Right atrium auricular region (tissue), 2 donors: ENCODE measurements at regions not wholly inside any gene's neighbourhood (a gene's known extent, or its start where the extent isn't known, plus 50 kb on each side); places are given as distances from the start of the nearest gene placed in this dataset.

ENCODE experiments used
- DNase-seq: peaks from one replicate; pipeline ENCODE4 v3.0.0-alpha.2; 2019; ENCODE audit warnings: low spot score
- H3K27ac ChIP-seq, 2 donors: fragments of 200-600 bp; sonication (generic); 1 replicate in 1 of 2; 2 replicates in 1 of 2; pipeline ENCODE4 v1.5.1; 2016 to 2019
- H3K27me3 ChIP-seq, 2 donors: fragments of 200-600 bp; sonication (generic); one replicate each; pipeline versions ENCODE4 v1.5.1 to v1.6.0; 2017 to 2019
- H3K36me3 ChIP-seq: fragments of 200-600 bp; sonication (generic); one replicate; pipeline ENCODE4 v1.5.1; 2016
- H3K4me1 ChIP-seq, 2 donors: fragments of 200-600 bp; sonication (generic); one replicate each; pipeline versions ENCODE4 v1.5.1 to v1.6.0; 2017 to 2019
- H3K4me3 ChIP-seq, 2 donors: fragments of 200-600 bp; sonication (generic); 1 replicate in 1 of 2; 2 replicates in 1 of 2; pipeline ENCODE4 v1.5.1; 2017 to 2019; ENCODE audit warnings: mild to moderate bottlenecking in 1 of 2, moderate library complexity in 1 of 2
- H3K9me3 ChIP-seq, 2 donors: fragments of 200-600 bp; sonication (generic); one replicate each; pipeline ENCODE4 v1.5.1; 2019
- TF ChIP-seq, protein P1 (sequence below), 2 donors: fragments of 200-600 bp; sonication (generic); IDR thresholded peaks; one replicate each; pipeline ENCODE4 v1.5.1; 2019; ENCODE audit warnings: antibody characterized with exemption in 2 of 2

DNA sequence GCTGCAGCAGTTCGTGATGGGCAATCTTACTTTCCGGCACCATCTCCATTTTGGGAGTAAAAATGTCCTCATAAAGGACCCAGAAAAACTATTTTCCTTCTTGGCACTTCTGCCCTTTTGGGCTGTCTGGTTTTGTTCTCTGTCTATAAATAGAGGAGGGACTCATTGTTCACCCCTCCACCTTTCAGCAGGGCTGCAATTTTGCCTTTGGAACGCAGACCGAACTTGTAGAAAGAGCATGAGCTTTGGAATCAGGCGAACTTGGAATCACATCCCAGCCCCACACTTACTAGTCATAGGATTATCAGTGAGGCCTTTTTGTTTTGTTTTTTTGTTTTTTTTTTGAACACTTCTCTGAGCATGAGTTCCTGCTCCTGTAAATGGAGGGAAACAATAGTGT, 178.1 kb upstream of the IL12B start:
- Histone ChIP-seq H3K27me3 (no peaks in the 10 kb centered on the region), H3K4me3 (no peak overlapping the region), H3K4me1 (peaks cover 0 to 33% of the 10 kb centered on the region in 2 donors), H3K27ac (peak overlapping the region; percentile 80 to 85), H3K36me3 (no peaks in the 10 kb centered on the region), H3K9me3 (no peaks in the 10 kb centered on the region)
- no peak for DNase-seq
- TF ChIP-seq, protein P1, sequence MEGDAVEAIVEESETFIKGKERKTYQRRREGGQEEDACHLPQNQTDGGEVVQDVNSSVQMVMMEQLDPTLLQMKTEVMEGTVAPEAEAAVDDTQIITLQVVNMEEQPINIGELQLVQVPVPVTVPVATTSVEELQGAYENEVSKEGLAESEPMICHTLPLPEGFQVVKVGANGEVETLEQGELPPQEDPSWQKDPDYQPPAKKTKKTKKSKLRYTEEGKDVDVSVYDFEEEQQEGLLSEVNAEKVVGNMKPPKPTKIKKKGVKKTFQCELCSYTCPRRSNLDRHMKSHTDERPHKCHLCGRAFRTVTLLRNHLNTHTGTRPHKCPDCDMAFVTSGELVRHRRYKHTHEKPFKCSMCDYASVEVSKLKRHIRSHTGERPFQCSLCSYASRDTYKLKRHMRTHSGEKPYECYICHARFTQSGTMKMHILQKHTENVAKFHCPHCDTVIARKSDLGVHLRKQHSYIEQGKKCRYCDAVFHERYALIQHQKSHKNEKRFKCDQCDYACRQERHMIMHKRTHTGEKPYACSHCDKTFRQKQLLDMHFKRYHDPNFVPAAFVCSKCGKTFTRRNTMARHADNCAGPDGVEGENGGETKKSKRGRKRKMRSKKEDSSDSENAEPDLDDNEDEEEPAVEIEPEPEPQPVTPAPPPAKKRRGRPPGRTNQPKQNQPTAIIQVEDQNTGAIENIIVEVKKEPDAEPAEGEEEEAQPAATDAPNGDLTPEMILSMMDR (IDR thresholded peaks at IDR 0.05), result no peak

DNA sequence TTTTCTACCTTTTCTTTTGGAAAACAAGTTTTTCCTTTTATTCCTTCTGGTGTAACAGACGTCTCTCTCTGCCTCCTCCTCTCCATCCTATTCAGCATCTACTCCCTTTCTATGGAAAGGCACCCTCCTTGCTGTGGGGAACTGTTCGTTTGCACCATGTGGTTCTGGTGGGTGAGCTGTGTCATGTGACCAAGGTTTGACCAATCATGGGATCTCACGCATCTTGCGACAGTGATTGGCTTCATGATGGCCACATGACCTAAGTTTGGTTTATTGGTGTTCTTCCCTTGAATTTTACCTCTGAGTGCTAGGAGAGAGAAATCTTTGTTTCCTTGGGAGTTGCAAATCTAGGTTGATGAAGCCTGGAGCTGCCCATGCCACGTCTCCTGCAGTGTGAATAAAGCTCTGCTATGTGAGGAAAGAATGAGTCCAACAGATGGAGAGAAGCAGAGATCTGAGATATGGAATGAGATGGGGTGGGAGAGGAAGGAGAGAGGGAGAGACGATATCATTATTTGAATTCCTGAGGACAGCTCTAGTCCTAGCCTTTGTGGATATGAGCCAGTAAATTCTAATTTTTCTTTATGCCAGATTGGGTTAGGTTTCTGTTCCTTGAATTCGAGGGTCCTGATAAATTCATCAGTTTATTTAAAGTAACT, 178.8 kb upstream of the IL12B start:
- peaks cover 0 to 33% of the 10 kb centered on the region in 2 donors for H3K4me1 ChIP-seq
- no peak for DNase-seq
- H3K36me3 ChIP-seq, result no peaks in the 10 kb centered on the region
- no peaks in the 10 kb centered on the region for H3K27me3 ChIP-seq
- TF ChIP-seq, protein P1 (IDR thresholded peaks at IDR 0.05), result no peak
- H3K4me3 ChIP-seq, result no peak overlapping the region
- H3K27ac ChIP-seq, result peak overlapping the region; percentile 80 to 85
- no peaks in the 10 kb centered on the region for H3K9me3 ChIP-seq

DNA sequence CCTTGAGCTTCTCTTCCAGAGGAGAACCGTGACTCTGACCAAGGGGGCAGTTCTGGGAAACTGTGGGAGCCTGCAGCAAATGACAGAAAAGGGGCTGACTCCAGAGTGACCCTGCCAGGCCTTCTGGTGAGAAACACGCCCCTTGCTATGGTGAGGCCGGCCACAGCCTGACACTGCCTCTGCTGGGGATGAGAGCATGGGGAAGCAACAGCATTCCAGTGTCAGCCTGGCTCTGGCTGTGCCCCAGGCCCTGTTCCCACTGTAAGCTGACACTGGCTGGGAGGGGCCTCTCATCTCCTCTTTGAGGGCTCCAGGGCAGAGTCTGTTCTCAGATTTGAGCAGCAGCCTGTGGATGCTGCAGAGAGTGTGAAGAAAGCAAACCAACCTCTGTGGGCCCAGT, 180.0 kb upstream of the IL12B start:
- H3K4me3 ChIP-seq, result no peak overlapping the region
- peaks cover 0 to 25% of the 10 kb centered on the region in 2 donors for H3K4me1 ChIP-seq
- no peaks in the 10 kb centered on the region for H3K36me3 ChIP-seq
- peak overlapping the region; percentile 80 to 85 for H3K27ac ChIP-seq
- no peaks in the 10 kb centered on the region for H3K27me3 ChIP-seq
- TF ChIP-seq, protein P1 (IDR thresholded peaks at IDR 0.05), result no peak
- no peaks in the 10 kb centered on the region for H3K9me3 ChIP-seq
- DNase-seq, result peak; percentile 76

DNA sequence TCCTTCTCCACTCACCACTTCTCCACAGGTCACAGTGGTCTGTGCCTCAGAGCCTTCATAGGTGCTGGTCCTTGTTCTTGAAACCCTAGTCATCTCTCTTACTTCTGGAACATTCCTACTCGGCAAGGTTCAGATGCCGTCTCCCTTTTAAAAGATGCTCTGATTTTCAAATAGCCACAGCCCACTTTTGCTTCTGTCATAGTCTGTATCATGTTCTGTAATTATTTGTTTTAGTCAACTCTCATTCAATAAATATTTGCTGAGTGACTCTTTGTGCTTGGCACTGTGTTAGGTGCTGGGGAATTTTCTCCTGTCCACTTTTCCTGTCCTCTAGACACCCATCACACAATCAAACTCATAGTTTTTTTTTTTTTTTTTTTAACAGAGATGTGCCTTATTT, 181.3 kb upstream of the IL12B start:
- Histone ChIP-seq H3K27me3 (no peaks in the 10 kb centered on the region), H3K27ac (peak overlapping the region; percentile 80 to 85), H3K4me1 (peaks cover 0 to 22% of the 10 kb centered on the region in 2 donors), H3K9me3 (no peaks in the 10 kb centered on the region), H3K4me3 (no peak overlapping the region), H3K36me3 (no peaks in the 10 kb centered on the region)
- no peak for DNase-seq
- TF ChIP-seq, protein P1 (IDR thresholded peaks at IDR 0.05), result no peak

DNA sequence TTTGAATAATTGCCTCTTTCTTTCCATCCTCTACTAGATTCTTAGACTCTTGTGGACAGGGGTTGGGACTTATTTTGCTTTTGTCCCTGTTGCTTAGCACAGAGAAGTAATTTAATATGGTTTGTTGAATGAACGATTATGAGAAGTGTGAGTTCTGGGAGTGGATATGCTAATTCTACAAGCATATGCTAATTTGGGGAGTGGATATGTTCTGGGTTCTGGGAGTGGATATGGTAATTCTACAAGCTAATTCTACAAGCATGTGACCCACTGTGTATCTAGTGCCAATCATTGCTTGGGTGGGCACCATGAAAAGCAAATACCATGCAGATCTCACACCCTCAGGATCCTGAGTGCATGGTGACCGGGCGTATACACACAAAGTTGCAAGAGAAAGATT, 181.8 kb upstream of the IL12B start:
- Histone ChIP-seq H3K27me3 (no peaks in the 10 kb centered on the region), H3K36me3 (no peaks in the 10 kb centered on the region), H3K4me1 (peaks cover 0 to 22% of the 10 kb centered on the region in 2 donors), H3K9me3 (no peaks in the 10 kb centered on the region), H3K4me3 (no peak overlapping the region), H3K27ac (no peak overlapping the region)
- TF ChIP-seq, protein P1 (IDR thresholded peaks at IDR 0.05), result no peak
- no peak for DNase-seq
